ENCODE measurements at regions not wholly inside any gene's neighbourhood (a gene's known extent, or its start where the extent isn't known, plus 50 kb on each side); places are given as distances from the start of the nearest gene placed in this dataset.
A peak's percentile ranks its signal among the peaks of the same experiment; 100 is the strongest.

GRCh38 chr7:15755061-15755460 is 68.6 kb upstream of the MEOX2 start:
- TF ChIP-seq CTCF (IDR thresholded peaks at IDR 0.05; ENCODE audit: borderline replicate concordance) = no peak
- H3K4me3 ChIP-seq = no peak overlapping the region
- DNase-seq = no peak
- peaks cover 22% of the 10 kb centered on the region for H3K4me1 ChIP-seq
- H3K27me3 ChIP-seq (ENCODE audit: low read depth) = no peaks in the 10 kb centered on the region
- no peaks in the 10 kb centered on the region for H3K36me3 ChIP-seq
- no peaks in the 10 kb centered on the region for H3K9me3 ChIP-seq (replicated peaks)
- H3K27ac ChIP-seq (replicated peaks) = no peak overlapping the region
- intact Hi-C loops (cut with micrococcal nuclease) = no loop called here

GRCh38 chr7:15753887-15754579 is 67.5 kb upstream of the MEOX2 start:
- H3K9me3 ChIP-seq (replicated peaks) = no peaks in the 10 kb centered on the region
- no peaks in the 10 kb centered on the region for H3K36me3 ChIP-seq
- H3K27ac ChIP-seq (replicated peaks) = no peak overlapping the region
- intact Hi-C loops (cut with micrococcal nuclease) = no loop called here
- no peak overlapping the region for H3K4me3 ChIP-seq
- TF ChIP-seq CTCF (IDR thresholded peaks at IDR 0.05; ENCODE audit: borderline replicate concordance) = no peak
- DNase-seq = no peak
- H3K27me3 ChIP-seq (ENCODE audit: low read depth) = no peaks in the 10 kb centered on the region
- H3K4me1 ChIP-seq = peaks cover 22% of the 10 kb centered on the region

GRCh38 chr7:15752377-15752776 is 65.9 kb upstream of the MEOX2 start:
- no peaks in the 10 kb centered on the region for H3K27me3 ChIP-seq (ENCODE audit: low read depth)
- H3K4me3 ChIP-seq = no peak overlapping the region
- peaks cover 33% of the 10 kb centered on the region for H3K4me1 ChIP-seq
- no peak for DNase-seq
- H3K27ac ChIP-seq (replicated peaks) = peak overlapping the region; percentile 64
- intact Hi-C loops (cut with micrococcal nuclease) = no loop called here
- H3K9me3 ChIP-seq (replicated peaks) = no peaks in the 10 kb centered on the region
- no peaks in the 10 kb centered on the region for H3K36me3 ChIP-seq
- TF ChIP-seq CTCF (IDR thresholded peaks at IDR 0.05; ENCODE audit: borderline replicate concordance) = no peak

- Histone ChIP-seq H3K4me1 (peaks cover 43% of the 10 kb centered on the region), H3K9me3 (replicated peaks) (no peaks in the 10 kb centered on the region), H3K36me3 (no peaks in the 10 kb centered on the region), H3K27me3 (ENCODE audit: low read depth) (no peaks in the 10 kb centered on the region), H3K27ac (replicated peaks) (peak overlapping the region; percentile 64), H3K4me3 (no peak overlapping the region)
- intact Hi-C loops (cut with micrococcal nuclease) = no loop called here
- no peak for TF ChIP-seq CTCF (IDR thresholded peaks at IDR 0.05; ENCODE audit: borderline replicate concordance)
- DNase-seq = no peak
Observed at GRCh38 chr7:15751191-15751701, 64.8 kb upstream of the MEOX2 start.

- intact Hi-C loops (cut with micrococcal nuclease) = no loop called here
- no peaks in the 10 kb centered on the region for H3K36me3 ChIP-seq
- no peak for TF ChIP-seq CTCF (IDR thresholded peaks at IDR 0.05; ENCODE audit: borderline replicate concordance)
- no peaks in the 10 kb centered on the region for H3K27me3 ChIP-seq (ENCODE audit: low read depth)
- DNase-seq = no peak
- H3K4me3 ChIP-seq = no peak overlapping the region
- no peaks in the 10 kb centered on the region for H3K9me3 ChIP-seq (replicated peaks)
- H3K27ac ChIP-seq (replicated peaks) = peak overlapping the region; percentile 64
- H3K4me1 ChIP-seq = peaks cover 43% of the 10 kb centered on the region
Observed at GRCh38 chr7:15750727-15751126, 64.2 kb upstream of the MEOX2 start.
